ENCODE measurements at regions not wholly inside any gene's neighbourhood (a gene's known extent, or its start where the extent isn't known, plus 50 kb on each side); places are given as distances from the start of the nearest gene placed in this dataset.

DNA sequence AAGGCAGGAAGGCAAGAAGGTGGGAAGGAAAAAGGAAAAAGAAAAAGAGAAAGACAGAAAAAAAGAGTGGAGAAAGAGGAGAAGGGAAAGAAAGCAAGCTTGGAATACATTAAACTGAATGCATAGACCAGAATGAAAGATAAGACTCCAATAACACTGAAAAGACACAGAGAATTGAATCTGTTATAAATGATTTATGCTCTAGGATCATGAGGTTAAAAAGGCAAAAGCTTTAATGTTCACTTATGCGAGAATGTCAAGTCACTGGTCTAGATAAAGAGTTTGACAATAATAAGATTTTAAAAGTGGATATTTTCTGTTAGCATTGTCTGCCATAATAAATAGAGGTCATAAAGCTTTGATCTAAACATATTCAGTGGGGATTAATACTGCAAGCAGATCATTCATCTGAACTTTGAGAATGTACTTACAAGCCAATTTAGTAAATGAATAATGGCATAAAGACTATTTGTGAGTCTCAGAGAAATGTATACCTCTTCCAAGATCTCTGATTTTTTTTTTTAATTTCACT, 1069.2 kb upstream of the SLC39A10 start:
- H3K9me2 ChIP-seq (ENCODE audit: insufficient read depth), result 0 out of 2 replicates have a peak, but pooled peaks cover 4% of the 10 kb centered on the region
- RAD21 ChIA-PET (ENCODE audit: low non-redundant PET in 1 of 2, low total read pairs in 2 of 2, uncharacterized antibody in 2 of 2, unreplicated experiment in 2 of 2), result no interaction called here
- no peak for ATAC-seq
- no peaks in the 10 kb centered on the region for H3K79me2 ChIP-seq (ENCODE audit: insufficient read depth, low read length)
- no peak overlapping the region for H2AFZ ChIP-seq (ENCODE audit: low read depth, low read length, poor library complexity, severe bottlenecking)
- no peak overlapping the region for H3K27ac ChIP-seq (ENCODE audit: low read depth, low read length)
- no peak for TF ChIP-seq FOSL1 (IDR thresholded peaks at IDR 0.05; ENCODE audit: low read depth)
- no peak overlapping the region for H3K4me3 ChIP-seq (replicated peaks in 1 of 2; ENCODE audit: low read depth in 1 of 2, low read length in 2 of 2)
- H3K9me3 ChIP-seq (ENCODE audit: control insufficient read depth in 1 of 2, insufficient read depth in 1 of 2, low read depth in 1 of 2, low read length in 2 of 2), result no peaks in the 10 kb centered on the region
- H4K20me1 ChIP-seq (ENCODE audit: insufficient read depth), result no peaks in the 10 kb centered on the region
- no peak for DNase-seq (ENCODE audit: low read depth, low spot score)
- H3K36me3 ChIP-seq (ENCODE audit: control insufficient read depth in 1 of 2, insufficient read depth in 2 of 2, low read length in 2 of 2), result no peaks in the 10 kb centered on the region
- H3K4me2 ChIP-seq (ENCODE audit: low read length), result no peak overlapping the region
- intact Hi-C loops (cut with micrococcal nuclease), result no loop called here
- POLR2A ChIA-PET, result no interaction called here
- no peaks in the 10 kb centered on the region for H3K27me3 ChIP-seq (ENCODE audit: insufficient read depth, low read length)
- no TSS peak for BruUV-seq (replicated peaks)
- no peak overlapping the region for H3K9ac ChIP-seq (ENCODE audit: low read length)
- CTCF ChIA-PET, result no interaction called here
- H3K4me1 ChIP-seq (ENCODE audit: control insufficient read depth in 1 of 2, insufficient read depth in 2 of 2, low read length in 2 of 2), result no peaks in the 10 kb centered on the region

DNA sequence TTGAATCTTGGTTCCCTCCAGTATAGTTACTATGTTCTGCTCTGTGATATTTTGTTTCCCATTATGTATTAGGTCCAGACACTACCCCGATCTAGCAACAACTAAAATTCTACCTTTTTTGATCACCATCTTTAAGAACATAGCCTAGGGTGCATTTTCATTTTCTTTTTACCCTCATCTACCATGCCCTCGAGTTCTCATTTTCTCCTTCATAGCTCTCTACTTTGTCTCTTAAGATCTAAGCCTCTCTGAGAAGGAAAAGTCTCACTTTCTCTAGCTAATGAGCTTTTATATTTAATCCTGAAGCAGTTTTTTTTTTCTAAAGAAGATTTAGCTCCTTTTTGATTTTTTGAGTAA, 1089.4 kb upstream of the SLC39A10 start:
- TF ChIP-seq, protein P1, sequence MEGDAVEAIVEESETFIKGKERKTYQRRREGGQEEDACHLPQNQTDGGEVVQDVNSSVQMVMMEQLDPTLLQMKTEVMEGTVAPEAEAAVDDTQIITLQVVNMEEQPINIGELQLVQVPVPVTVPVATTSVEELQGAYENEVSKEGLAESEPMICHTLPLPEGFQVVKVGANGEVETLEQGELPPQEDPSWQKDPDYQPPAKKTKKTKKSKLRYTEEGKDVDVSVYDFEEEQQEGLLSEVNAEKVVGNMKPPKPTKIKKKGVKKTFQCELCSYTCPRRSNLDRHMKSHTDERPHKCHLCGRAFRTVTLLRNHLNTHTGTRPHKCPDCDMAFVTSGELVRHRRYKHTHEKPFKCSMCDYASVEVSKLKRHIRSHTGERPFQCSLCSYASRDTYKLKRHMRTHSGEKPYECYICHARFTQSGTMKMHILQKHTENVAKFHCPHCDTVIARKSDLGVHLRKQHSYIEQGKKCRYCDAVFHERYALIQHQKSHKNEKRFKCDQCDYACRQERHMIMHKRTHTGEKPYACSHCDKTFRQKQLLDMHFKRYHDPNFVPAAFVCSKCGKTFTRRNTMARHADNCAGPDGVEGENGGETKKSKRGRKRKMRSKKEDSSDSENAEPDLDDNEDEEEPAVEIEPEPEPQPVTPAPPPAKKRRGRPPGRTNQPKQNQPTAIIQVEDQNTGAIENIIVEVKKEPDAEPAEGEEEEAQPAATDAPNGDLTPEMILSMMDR (IDR thresholded peaks at IDR 0.05 in 2 of 3, conservative IDR thresholded peaks at IDR 0.05 in 1 of 3; ENCODE audit: borderline replicate concordance in 1 of 3, insufficient read depth in 1 of 3, low read depth in 2 of 3, low read length in 2 of 3), result no peak
- TF ChIP-seq TCF7L2 (IDR thresholded peaks at IDR 0.05; ENCODE audit: borderline replicate concordance, extremely low read depth, insufficient read depth, insufficient read length) (no peak), CBX3 (IDR thresholded peaks at IDR 0.05; ENCODE audit: low read depth) (no peak), ELF1 (IDR thresholded peaks at IDR 0.05; ENCODE audit: borderline replicate concordance, low read depth) (no peak), SRF (IDR thresholded peaks at IDR 0.05; ENCODE audit: low read depth) (no peak), FOSL1 (IDR thresholded peaks at IDR 0.05; ENCODE audit: low read depth) (no peak)
- TF ChIP-seq, protein P2, sequence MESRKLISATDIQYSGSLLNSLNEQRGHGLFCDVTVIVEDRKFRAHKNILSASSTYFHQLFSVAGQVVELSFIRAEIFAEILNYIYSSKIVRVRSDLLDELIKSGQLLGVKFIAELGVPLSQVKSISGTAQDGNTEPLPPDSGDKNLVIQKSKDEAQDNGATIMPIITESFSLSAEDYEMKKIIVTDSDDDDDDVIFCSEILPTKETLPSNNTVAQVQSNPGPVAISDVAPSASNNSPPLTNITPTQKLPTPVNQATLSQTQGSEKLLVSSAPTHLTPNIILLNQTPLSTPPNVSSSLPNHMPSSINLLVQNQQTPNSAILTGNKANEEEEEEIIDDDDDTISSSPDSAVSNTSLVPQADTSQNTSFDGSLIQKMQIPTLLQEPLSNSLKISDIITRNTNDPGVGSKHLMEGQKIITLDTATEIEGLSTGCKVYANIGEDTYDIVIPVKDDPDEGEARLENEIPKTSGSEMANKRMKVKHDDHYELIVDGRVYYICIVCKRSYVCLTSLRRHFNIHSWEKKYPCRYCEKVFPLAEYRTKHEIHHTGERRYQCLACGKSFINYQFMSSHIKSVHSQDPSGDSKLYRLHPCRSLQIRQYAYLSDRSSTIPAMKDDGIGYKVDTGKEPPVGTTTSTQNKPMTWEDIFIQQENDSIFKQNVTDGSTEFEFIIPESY (IDR thresholded peaks at IDR 0.05; ENCODE audit: extremely low read depth, insufficient replicate concordance, low read length), result no peak
- POLR2A ChIA-PET, result no interaction called here
- no peak overlapping the region for H3K4me3 ChIP-seq (replicated peaks in 1 of 2; ENCODE audit: low read depth in 1 of 2, low read length in 2 of 2)

More for the DNA sequence above, 1089.4 kb upstream of the SLC39A10 start:
- intact Hi-C loops (cut with micrococcal nuclease), result loop anchor here (2.0 kb wide), 1 partner anchor 37 kb away; no protein-coding TSS in a partner anchor
- no peaks in the 10 kb centered on the region for H3K4me1 ChIP-seq (ENCODE audit: control insufficient read depth in 1 of 2, insufficient read depth in 2 of 2, low read length in 2 of 2)
- H3K79me2 ChIP-seq (ENCODE audit: insufficient read depth, low read length), result no peaks in the 10 kb centered on the region
- no peak overlapping the region for H3K4me2 ChIP-seq (ENCODE audit: low read length)
- no peaks in the 10 kb centered on the region for H3K9me3 ChIP-seq (ENCODE audit: control insufficient read depth in 1 of 2, insufficient read depth in 1 of 2, low read depth in 1 of 2, low read length in 2 of 2)
- ATAC-seq (no peak), DNase-seq (ENCODE audit: low read depth, low spot score) (no peak)
- ChIA-PET RAD21 (ENCODE audit: low non-redundant PET in 1 of 2, low total read pairs in 2 of 2, uncharacterized antibody in 2 of 2, unreplicated experiment in 2 of 2) (no interaction called here), CTCF (no interaction called here)
- H3K27me3 ChIP-seq (ENCODE audit: insufficient read depth, low read length), result no peaks in the 10 kb centered on the region
- no peak overlapping the region for H3K27ac ChIP-seq (ENCODE audit: low read depth, low read length)
- no TSS peak for BruUV-seq (replicated peaks)
- no peak overlapping the region for H3K9ac ChIP-seq (ENCODE audit: low read length)
- no peaks in the 10 kb centered on the region for H4K20me1 ChIP-seq (ENCODE audit: insufficient read depth)
- no peaks in the 10 kb centered on the region for H3K36me3 ChIP-seq (ENCODE audit: control insufficient read depth in 1 of 2, insufficient read depth in 2 of 2, low read length in 2 of 2)
- H3K9me2 ChIP-seq (ENCODE audit: insufficient read depth), result no peaks in the 10 kb centered on the region; the same call in 1 of the 2 replicates
- H2AFZ ChIP-seq (ENCODE audit: low read depth, low read length, poor library complexity, severe bottlenecking), result no peak overlapping the region

Data from HCT116 (cell line).